Endothelial cell of umbilical vein (primary cell): ENCODE measurements at regions not wholly inside any gene's neighbourhood (a gene's known extent, or its start where the extent isn't known, plus 50 kb on each side); places are given as distances from the start of the nearest gene placed in this dataset.

Experiments
- BruUV-seq: library from RNA; stranded (reverse); fragments of 400-500 nt; replicated peaks from 2 replicates; lab custom pipeline; 2021; lab: Mats Ljungman, UMichigan
- CTCF ChIA-PET: fragments of 300-600, 350-600 bp; sonication (Branson Sonifier 250); formaldehyde crosslinking; loops from one replicate; lab custom pipeline; 2021; ENCODE audit warnings: antibody characterized with exemption, inconsistent platforms; lab: Charles Lee
- POLR2A ChIA-PET: fragments of 300-600, 350-600 bp; sonication (Branson Sonifier 250); formaldehyde crosslinking; loops from one replicate; lab custom pipeline; 2021; ENCODE audit warnings: antibody characterized with exemption, inconsistent platforms; lab: Charles Lee
- DNase-seq: peaks from one replicate; pipeline ENCODE4 v3.0.0-alpha.2; 2011; ENCODE audit warnings: low read depth, low spot score
- FAIRE-seq: peaks from 2 replicates; lab custom pipeline; 2011; peaks lifted over from hg19 to GRCh38; lab: Jason Lieb, UNC
- H2AFZ ChIP-seq: 2 replicates; pipeline ENCODE4 v1.6.0; 2012; ENCODE audit warnings: low read depth, low read length, control low read depth, inconsistent platforms
- H3K27ac ChIP-seq: 2 replicates; pipeline ENCODE4 v1.5.1; 2011; ENCODE audit warnings: low read depth, mild to moderate bottlenecking, control low read depth, low read length, moderate library complexity; ENCODE audit not compliant: insufficient read depth
- H3K27me3 ChIP-seq, 2 experiments: 2 replicates each; pipeline versions ENCODE4 v1.6.0 to v1.6.1; 2011; ENCODE audit warnings: low read length in 2 of 2, mixed read lengths in 1 of 2; ENCODE audit not compliant: control insufficient read depth in 2 of 2, insufficient read depth in 2 of 2
- H3K36me3 ChIP-seq, 2 experiments: 2 replicates in 1 of 2; 3 replicates in 1 of 2; pipeline ENCODE4 v1.5.1; 2011; ENCODE audit warnings: low read length in 2 of 2, mild to moderate bottlenecking in 1 of 2, moderate library complexity in 1 of 2; ENCODE audit not compliant: control insufficient read depth in 2 of 2, insufficient read depth in 2 of 2; ENCODE audit errors: extremely low read depth in 1 of 2
- H3K4me1 ChIP-seq: 3 replicates; pipeline ENCODE4 v1.5.1; 2011; ENCODE audit warnings: mild to moderate bottlenecking, low read length; ENCODE audit not compliant: control insufficient read depth, insufficient read depth; ENCODE audit errors: extremely low read depth
- H3K4me2 ChIP-seq: 2 replicates; pipeline ENCODE4 v1.6.1; 2011; ENCODE audit warnings: low read length, control low read depth, mixed read lengths; ENCODE audit not compliant: insufficient read depth
- H3K4me3 ChIP-seq, 3 experiments: fragments of 200-600 bp in 1 of 3; sonication (generic), shearing (Covaris generic) in 1 of 3; replicated peaks in 1 of 3; 2 replicates each; pipeline ENCODE4 v1.5.1; 2011 to 2016; ENCODE audit warnings: control low read depth in 3 of 3, low read length in 3 of 3, mild to moderate bottlenecking in 2 of 3, inconsistent platforms in 1 of 3, low read depth in 1 of 3, moderate library complexity in 1 of 3; ENCODE audit not compliant: insufficient read depth in 1 of 3
- H3K79me2 ChIP-seq: 2 replicates; pipeline ENCODE4 v1.6.0; 2012; ENCODE audit warnings: low read length, inconsistent platforms; ENCODE audit not compliant: control insufficient read depth, insufficient read depth
- H3K9ac ChIP-seq: replicated peaks from 2 replicates; pipeline ENCODE3; 2011; ENCODE audit warnings: low read length, control low read depth; ENCODE audit not compliant: insufficient read depth; ENCODE audit errors: extremely low read depth
- H3K9me1 ChIP-seq: replicated peaks from 3 replicates; pipeline ENCODE4 v1.6.0; 2011; ENCODE audit warnings: mild to moderate bottlenecking, low read length; ENCODE audit not compliant: control insufficient read depth, insufficient read depth; ENCODE audit errors: extremely low read depth
- H3K9me3 ChIP-seq: replicated peaks from 2 replicates; pipeline ENCODE4 v1.5.1; 2012; ENCODE audit warnings: low read length, inconsistent platforms; ENCODE audit not compliant: control insufficient read depth, insufficient read depth
- H4K20me1 ChIP-seq: replicated peaks from 2 replicates; pipeline ENCODE3; 2011; ENCODE audit warnings: mild to moderate bottlenecking, low read length; ENCODE audit not compliant: control insufficient read depth, insufficient read depth; ENCODE audit errors: extremely low read depth
- EZH2 ChIP-seq: IDR thresholded peaks from 2 replicates; pipeline ENCODE4 v1.6.1; 2012; ENCODE audit warnings: borderline replicate concordance, low read depth, mild to moderate bottlenecking, moderate library complexity, low read length, inconsistent platforms; ENCODE audit not compliant: severe bottlenecking
- FOS ChIP-seq: IDR thresholded peaks from 2 replicates; pipeline ENCODE4 v1.6.1; 2011; ENCODE audit warnings: mild to moderate bottlenecking, low read length, moderate library complexity, borderline replicate concordance; ENCODE audit not compliant: insufficient read depth
- GATA2 ChIP-seq: IDR thresholded peaks from 2 replicates; pipeline ENCODE4 v1.7.0; 2011; ENCODE audit warnings: low read depth, mild to moderate bottlenecking, moderate library complexity, mixed read lengths, low read length; ENCODE audit not compliant: insufficient read length, insufficient read depth
- JUN ChIP-seq: IDR thresholded peaks from 2 replicates; pipeline ENCODE4 v1.6.1; 2011; ENCODE audit warnings: borderline replicate concordance, low read depth; ENCODE audit not compliant: insufficient read length, insufficient read depth
- MYC ChIP-seq: IDR thresholded peaks from one replicate; pipeline ENCODE4 v1.6.1; 2011; ENCODE audit warnings: mild to moderate bottlenecking, low read depth, low read length
- POLR2A ChIP-seq: IDR thresholded peaks from 2 replicates; pipeline ENCODE4 v1.6.1; 2012; ENCODE audit warnings: low read depth, mild to moderate bottlenecking, control low read depth, low read length
- POLR2AphosphoS5 ChIP-seq: IDR thresholded peaks from 2 replicates; pipeline ENCODE4 v1.6.1; 2012; ENCODE audit warnings: low read depth, mild to moderate bottlenecking, control low read depth, low read length, moderate library complexity; ENCODE audit not compliant: insufficient read depth
- dilution Hi-C: fragments of 300-500 bp; cut with MboI; formaldehyde crosslinking; loops from one replicate; pipeline ENCODE4 v1.15.0; 2019; ENCODE audit warnings: low sequenced_read_pairs; ENCODE audit not compliant: extremely low pct_ligation_motif_present
- intact Hi-C: fragments of 100-400 bp; cut with micrococcal nuclease; formaldehyde crosslinking; loops from one replicate; pipeline ENCODE4 v1.10.0; 2022
- TF ChIP-seq, protein P1 (sequence below): IDR thresholded peaks from 2 replicates; pipeline ENCODE4 v1.6.1; 2011; ENCODE audit not compliant: insufficient read depth, insufficient read length
- TF ChIP-seq, protein P2 (sequence below), 2 donors: IDR thresholded peaks; 1 replicate in 1 of 2; 2 replicates in 1 of 2; pipeline ENCODE4 v1.5.1; 2011; ENCODE audit warnings: low read length in 2 of 2, mild to moderate bottlenecking in 2 of 2, moderate library complexity in 2 of 2, control low read depth in 1 of 2, inconsistent platforms in 1 of 2, low read depth in 1 of 2; ENCODE audit not compliant: insufficient read depth in 1 of 2; ENCODE audit errors: extremely low read depth in 1 of 2

DNA sequence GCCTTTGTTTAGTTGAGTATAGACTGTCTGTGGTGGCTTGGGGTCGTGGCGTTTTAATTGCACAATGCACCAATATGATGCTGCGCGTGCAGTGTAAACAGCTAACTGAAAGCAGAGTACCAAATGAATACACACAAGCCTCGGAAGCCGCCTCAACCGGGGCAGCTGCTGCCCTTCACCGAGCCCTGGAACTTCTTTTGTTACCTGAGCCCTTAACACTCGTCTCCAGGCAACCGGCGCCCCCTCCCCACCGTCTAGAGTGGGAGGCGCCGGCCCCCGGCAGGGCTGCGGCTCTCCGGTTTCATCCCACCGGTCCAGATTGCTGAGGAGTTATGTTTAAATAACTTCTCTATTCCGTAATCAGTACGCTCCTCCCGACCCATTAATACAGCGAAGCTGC is 173.2 kb upstream of the TBL1X start:
- no peak for TF ChIP-seq POLR2AphosphoS5
- TF ChIP-seq, protein P1, sequence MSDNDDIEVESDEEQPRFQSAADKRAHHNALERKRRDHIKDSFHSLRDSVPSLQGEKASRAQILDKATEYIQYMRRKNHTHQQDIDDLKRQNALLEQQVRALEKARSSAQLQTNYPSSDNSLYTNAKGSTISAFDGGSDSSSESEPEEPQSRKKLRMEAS = no peak
- TF ChIP-seq MYC = no peak
- TF ChIP-seq EZH2 = no peak
- no peak for TF ChIP-seq POLR2A
- TF ChIP-seq FOS = no peak
- TF ChIP-seq, protein P2, sequence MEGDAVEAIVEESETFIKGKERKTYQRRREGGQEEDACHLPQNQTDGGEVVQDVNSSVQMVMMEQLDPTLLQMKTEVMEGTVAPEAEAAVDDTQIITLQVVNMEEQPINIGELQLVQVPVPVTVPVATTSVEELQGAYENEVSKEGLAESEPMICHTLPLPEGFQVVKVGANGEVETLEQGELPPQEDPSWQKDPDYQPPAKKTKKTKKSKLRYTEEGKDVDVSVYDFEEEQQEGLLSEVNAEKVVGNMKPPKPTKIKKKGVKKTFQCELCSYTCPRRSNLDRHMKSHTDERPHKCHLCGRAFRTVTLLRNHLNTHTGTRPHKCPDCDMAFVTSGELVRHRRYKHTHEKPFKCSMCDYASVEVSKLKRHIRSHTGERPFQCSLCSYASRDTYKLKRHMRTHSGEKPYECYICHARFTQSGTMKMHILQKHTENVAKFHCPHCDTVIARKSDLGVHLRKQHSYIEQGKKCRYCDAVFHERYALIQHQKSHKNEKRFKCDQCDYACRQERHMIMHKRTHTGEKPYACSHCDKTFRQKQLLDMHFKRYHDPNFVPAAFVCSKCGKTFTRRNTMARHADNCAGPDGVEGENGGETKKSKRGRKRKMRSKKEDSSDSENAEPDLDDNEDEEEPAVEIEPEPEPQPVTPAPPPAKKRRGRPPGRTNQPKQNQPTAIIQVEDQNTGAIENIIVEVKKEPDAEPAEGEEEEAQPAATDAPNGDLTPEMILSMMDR (IDR thresholded peaks at IDR 0.05; ENCODE audit: extremely low read depth in 1 of 2, insufficient read depth in 1 of 2, low read depth in 1 of 2, low read length in 2 of 2) = no peak
- no peak for TF ChIP-seq GATA2
- no peak for TF ChIP-seq JUN
- dilution Hi-C loops = no loop called here
- Histone ChIP-seq H3K79me2 (no peaks in the 10 kb centered on the region), H3K9ac (no peak overlapping the region), H3K4me1 (no peaks in the 10 kb centered on the region), H3K36me3 (no peaks in the 10 kb centered on the region), H3K4me2 (no peak overlapping the region), H3K9me3 (no peaks in the 10 kb centered on the region), H2AFZ (no peak overlapping the region), H3K9me1 (no peaks in the 10 kb centered on the region), H3K27me3 (peaks cover 13 to 14% of the 10 kb centered on the region in 2 experiments), H3K27ac (no peak overlapping the region), H3K4me3 (no peak overlapping the region), H4K20me1 (no peaks in the 10 kb centered on the region)
- DNase-seq = no peak
- CTCF ChIA-PET = no interaction called here
- intact Hi-C loops = no loop called here
- no peak for FAIRE-seq
- BruUV-seq = no TSS peak
- POLR2A ChIA-PET = no interaction called here
